ENCODE measurements at regions not wholly inside any gene's neighbourhood (a gene's known extent, or its start where the extent isn't known, plus 50 kb on each side); places are given as distances from the start of the nearest gene placed in this dataset.

DNA sequence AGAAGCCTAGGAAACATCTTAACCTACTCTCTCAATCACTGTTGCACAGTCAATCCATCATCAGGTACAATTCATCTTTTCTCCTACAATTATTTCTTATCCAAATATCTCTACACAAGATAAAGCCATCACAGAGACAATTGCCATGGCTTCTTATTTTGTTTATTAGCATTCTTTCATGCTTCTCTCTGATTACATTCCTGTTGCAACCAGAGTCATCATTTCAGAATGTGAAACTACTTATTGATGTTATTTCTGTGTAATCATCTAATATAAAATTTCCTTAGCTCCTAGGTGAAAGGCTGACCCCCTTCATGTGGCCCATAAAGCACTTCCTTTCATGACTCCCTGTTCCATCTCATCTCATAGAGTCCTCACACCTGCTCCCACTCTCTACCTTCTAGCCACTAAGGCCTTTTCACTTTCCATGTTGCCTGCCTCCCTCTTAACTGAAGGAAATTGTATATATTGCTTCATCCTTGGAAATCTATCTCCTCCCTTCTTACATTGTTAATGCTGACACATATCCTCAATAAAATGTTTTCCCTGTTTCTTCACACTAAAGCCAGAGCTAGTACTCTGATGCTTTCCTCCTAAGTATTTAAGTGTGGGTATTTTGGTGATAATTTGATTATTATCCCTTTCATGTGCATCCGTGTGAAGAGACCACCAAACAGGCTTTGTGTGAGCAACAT lies 829.9 kb downstream of the FAT4 start:
- TF ChIP-seq GATA3 (IDR thresholded peaks at IDR 0.05; ENCODE audit: low read depth, low read length), result no peak
- no peak for TF ChIP-seq GATA2 (IDR thresholded peaks at IDR 0.05; ENCODE audit: low read depth, low read length)

Measured in SH-SY5Y (cell line).